ENCODE measurements at regions not wholly inside any gene's neighbourhood (a gene's known extent, or its start where the extent isn't known, plus 50 kb on each side); places are given as distances from the start of the nearest gene placed in this dataset.
"Not testable (repeated sequence)": the region's sequence is repeated elsewhere in the genome, so short reads cannot be mapped to it uniquely, and the experiment has no call there.

DNA sequence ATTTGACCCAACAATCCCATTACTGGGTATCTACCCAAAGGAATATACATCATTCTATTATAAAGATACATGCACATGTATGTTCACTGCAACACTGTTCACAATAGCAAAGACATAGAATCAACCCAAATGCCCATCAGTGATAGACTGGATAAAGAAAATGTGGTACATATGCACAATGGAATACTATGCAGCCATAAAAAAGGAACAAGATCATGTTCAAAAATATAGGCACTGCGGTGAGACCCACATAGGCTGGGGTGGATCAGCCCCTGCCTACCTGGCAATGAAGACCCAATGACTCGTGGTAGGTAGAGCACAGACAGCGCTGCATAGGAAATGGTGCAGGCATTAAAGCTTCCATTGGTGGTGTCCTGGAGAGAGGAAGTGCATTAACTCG is 88.6 kb upstream of the NFIL3 start:
- H3K27me3 ChIP-seq; H3K36me3 ChIP-seq; H3K4me3 ChIP-seq; H3K9me3 ChIP-seq; H3K27ac ChIP-seq; FAIRE-seq; H3K4me1 ChIP-seq; ATAC-seq; intact Hi-C loops (cut with DNase I); DNase-seq: not testable (repeated sequence)
- 84 to 87% methylated on average over 4 of the region's 4 CpGs for WGBS, 2 donors

DNA sequence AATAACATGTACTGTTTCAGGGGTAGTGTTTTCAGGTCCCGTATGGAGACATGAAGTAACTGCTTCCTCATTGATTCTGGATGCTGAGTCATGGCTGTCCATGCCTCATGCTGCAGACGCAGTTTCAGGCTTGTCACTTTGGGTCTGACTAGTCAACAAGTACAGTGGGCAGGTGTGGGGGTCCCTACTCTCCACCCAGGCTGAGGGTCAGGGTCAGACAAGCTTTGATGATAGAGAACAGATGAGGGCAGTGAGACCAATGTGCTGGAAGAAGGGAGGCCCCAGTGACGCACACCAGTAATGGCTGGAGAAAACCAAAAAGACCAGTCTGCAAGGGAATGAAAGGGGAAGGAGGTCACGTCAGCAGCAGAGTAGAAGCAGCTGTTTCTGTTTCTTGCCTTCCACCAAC is 80.0 kb upstream of the NFIL3 start:
- no peak for DNase-seq
- intact Hi-C loops (cut with DNase I) = no loop called here

DNA sequence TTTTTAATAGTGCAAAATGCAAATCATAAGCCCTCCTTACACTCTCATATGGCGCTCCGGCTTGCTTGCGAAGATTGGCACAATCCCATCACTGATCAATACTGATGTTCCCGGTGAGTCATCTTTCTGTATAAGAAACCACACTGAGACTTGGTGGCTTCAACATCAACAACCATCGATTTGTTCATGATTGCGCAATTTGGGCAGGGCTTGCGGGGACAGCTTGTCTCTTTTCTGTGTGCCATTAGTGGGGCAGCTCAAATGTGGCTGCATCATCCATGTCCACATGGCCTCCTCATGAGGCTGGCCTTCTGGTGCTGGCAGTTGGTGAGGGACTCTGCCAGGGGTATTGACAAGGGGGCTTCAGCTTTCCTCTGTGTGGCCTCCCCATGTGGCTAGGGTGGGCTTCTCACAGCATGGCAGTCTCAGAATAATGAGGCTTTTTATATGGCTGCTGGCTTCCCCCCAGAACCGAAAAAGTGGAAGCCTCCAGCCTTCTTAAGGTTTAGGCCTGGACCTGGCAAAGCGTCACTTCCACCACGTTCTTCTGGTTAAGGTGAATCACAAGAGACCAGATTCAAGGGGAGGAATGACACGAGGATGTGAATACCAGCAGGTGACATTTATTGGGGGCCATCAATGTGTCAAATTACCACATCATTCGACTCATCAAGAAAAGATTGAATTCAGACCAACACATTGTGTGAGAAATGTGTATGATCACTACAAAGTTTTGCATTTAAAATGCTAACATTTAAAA is 79.5 kb upstream of the NFIL3 start:
- no peak for ATAC-seq
- TF ChIP-seq, protein P1, sequence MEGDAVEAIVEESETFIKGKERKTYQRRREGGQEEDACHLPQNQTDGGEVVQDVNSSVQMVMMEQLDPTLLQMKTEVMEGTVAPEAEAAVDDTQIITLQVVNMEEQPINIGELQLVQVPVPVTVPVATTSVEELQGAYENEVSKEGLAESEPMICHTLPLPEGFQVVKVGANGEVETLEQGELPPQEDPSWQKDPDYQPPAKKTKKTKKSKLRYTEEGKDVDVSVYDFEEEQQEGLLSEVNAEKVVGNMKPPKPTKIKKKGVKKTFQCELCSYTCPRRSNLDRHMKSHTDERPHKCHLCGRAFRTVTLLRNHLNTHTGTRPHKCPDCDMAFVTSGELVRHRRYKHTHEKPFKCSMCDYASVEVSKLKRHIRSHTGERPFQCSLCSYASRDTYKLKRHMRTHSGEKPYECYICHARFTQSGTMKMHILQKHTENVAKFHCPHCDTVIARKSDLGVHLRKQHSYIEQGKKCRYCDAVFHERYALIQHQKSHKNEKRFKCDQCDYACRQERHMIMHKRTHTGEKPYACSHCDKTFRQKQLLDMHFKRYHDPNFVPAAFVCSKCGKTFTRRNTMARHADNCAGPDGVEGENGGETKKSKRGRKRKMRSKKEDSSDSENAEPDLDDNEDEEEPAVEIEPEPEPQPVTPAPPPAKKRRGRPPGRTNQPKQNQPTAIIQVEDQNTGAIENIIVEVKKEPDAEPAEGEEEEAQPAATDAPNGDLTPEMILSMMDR (IDR thresholded peaks at IDR 0.05) = no peak
- intact Hi-C loops (cut with DNase I) = no loop called here

More for the DNA sequence above, 80.0 kb upstream of the NFIL3 start:
- H3K27me3 ChIP-seq = no peaks in the 10 kb centered on the region
- no peaks in the 10 kb centered on the region for H3K4me1 ChIP-seq
- no peak for ATAC-seq
- TF ChIP-seq, protein P1 (IDR thresholded peaks at IDR 0.05) = no peak
- H3K4me3 ChIP-seq = no peak overlapping the region
- no peak overlapping the region for H3K27ac ChIP-seq
- WGBS, 2 donors = 87 to 91% methylated on average over 4 of the region's 4 CpGs
- no peaks in the 10 kb centered on the region for H3K36me3 ChIP-seq
- FAIRE-seq = no peak
- no peaks in the 10 kb centered on the region for H3K9me3 ChIP-seq

DNA sequence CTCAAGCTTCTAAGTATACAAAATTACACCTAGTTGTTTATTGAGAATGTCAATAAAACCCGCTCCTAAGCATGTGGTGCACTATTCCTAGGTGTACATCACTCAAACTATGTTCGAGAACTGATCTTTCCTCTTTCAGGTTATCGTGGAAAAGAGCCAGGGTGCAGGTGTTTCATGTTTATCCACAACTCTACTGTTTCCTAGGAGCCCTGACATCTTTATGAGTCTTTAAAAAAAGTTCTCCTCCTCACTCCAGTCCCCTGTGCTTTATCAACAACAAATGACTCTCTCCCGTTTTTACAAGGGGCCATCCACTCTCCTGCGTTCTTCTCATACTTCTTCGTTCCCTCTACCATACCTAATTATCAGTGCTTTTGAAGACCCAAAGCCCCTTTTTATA is 78.8 kb upstream of the NFIL3 start:
- TF ChIP-seq, protein P1 (IDR thresholded peaks at IDR 0.05) = no peak
- DNase-seq = no peak
- Histone ChIP-seq H3K27ac (no peak overlapping the region), H3K36me3 (no peaks in the 10 kb centered on the region), H3K27me3 (no peaks in the 10 kb centered on the region), H3K4me3 (no peak overlapping the region), H3K9me3 (no peaks in the 10 kb centered on the region), H3K4me1 (no peaks in the 10 kb centered on the region)
- no peak for ATAC-seq
- FAIRE-seq = no peak
- intact Hi-C loops (cut with DNase I) = no loop called here
- WGBS, 2 donors = 65 to 74% methylated on average over 6 of the region's 6 CpGs

More for the DNA sequence above, 79.5 kb upstream of the NFIL3 start:
- DNase-seq = no peak
- H3K9me3 ChIP-seq = no peaks in the 10 kb centered on the region
- no peak overlapping the region for H3K27ac ChIP-seq
- no peak for FAIRE-seq
- no peaks in the 10 kb centered on the region for H3K27me3 ChIP-seq
- WGBS, 2 donors = 89 to 96% methylated on average over 12 of the region's 12 CpGs
- no peaks in the 10 kb centered on the region for H3K36me3 ChIP-seq
- no peak overlapping the region for H3K4me3 ChIP-seq
- no peaks in the 10 kb centered on the region for H3K4me1 ChIP-seq

DNA sequence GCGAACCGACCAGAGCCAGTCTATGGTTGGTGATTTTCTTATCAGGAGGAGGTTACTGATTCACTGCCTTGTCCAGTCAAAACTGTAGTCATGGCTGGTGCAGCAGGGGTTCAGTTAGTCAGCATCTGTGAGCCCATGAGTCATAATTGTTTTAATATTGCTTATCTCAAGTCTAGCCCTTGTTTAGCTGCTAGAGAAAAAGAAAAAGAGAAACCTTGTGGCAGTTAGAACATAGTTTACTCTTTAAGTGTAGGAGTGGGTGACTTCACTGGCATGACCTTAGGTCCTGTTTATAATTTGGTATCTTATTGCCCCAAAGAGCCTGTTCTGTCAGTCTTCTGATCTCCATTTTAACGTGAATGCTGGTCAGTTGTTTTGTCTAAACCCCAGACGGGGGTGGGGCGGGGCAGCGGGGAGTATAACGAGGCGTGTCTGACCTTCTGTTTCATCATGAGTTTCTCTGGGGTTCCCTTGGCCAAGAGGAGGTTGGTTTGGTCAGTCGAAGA is 76.9 kb upstream of the NFIL3 start:
- DNase-seq = no peak
- no peak overlapping the region for H3K4me3 ChIP-seq
- no peaks in the 10 kb centered on the region for H3K27me3 ChIP-seq
- TF ChIP-seq, protein P1 (IDR thresholded peaks at IDR 0.05) = no peak
- H3K27ac ChIP-seq = no peak overlapping the region
- peak in 2 of 4 donors; percentile 41 to 46 for ATAC-seq
- 83 to 85% methylated on average over 9 of the region's 9 CpGs for WGBS, 2 donors
- no peak for FAIRE-seq
- H3K36me3 ChIP-seq = no peaks in the 10 kb centered on the region
- H3K9me3 ChIP-seq = no peaks in the 10 kb centered on the region
- intact Hi-C loops (cut with DNase I) = no loop called here
- H3K4me1 ChIP-seq = no peaks in the 10 kb centered on the region

All from pancreas (tissue), 10 donors.